MM.1S (cell line): ENCODE measurements at regions not wholly inside any gene's neighbourhood (a gene's known extent, or its start where the extent isn't known, plus 50 kb on each side); places are given as distances from the start of the nearest gene placed in this dataset.

Source experiments
- CTCF ChIP-seq: fragments of 300-600 bp; sonication (generic); IDR thresholded peaks from 2 replicates; pipeline ENCODE4 v1.5.1; 2016; ENCODE audit warnings: antibody characterized with exemption, low read length, mixed read lengths
- EZH2 ChIP-seq: fragments of 300-600 bp; sonication (generic); optimal IDR thresholded peaks from 2 replicates; pipeline ENCODE3; 2017; ENCODE audit warnings: low read depth, mild to moderate bottlenecking, antibody characterized with exemption, low read length, mixed read lengths

DNA sequence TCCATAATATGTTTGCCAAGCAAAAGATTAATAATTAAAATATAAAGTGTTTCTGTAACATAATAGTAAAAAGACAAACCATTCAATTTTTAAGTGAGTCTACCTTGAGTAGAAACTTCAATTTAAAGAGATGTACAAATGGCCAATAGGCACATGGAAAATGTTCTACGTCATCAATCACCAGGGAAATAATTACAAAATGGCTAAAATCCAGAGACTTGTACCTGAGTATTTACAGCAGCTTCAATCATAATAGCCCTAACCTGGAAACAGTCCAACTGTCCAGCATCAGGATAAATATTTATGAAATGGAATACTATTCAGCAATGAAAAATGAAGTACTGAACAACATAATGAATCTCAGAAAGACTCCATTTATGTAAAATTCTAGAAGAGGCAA is 95.5 kb upstream of the FAR2 start:
- no peak for TF ChIP-seq CTCF
- no peak for TF ChIP-seq EZH2
